GM10248 (cell line): ENCODE measurements at regions not wholly inside any gene's neighbourhood (a gene's known extent, or its start where the extent isn't known, plus 50 kb on each side); places are given as distances from the start of the nearest gene placed in this dataset.

Experiments
- CTCF ChIA-PET: fragments of 300-600 bp; sonication (Branson Sonifier 250); formaldehyde crosslinking; extraction: SDS; loops from one replicate; lab custom pipeline; 2021; ENCODE audit warnings: antibody characterized with exemption; lab: Yijun Ruan, JAX
- POLR2A ChIA-PET: fragments of 350-650 bp; sonication (Branson Sonifier 250); formaldehyde crosslinking; extraction: SDS; loops from one replicate; lab custom pipeline; 2020; ENCODE audit warnings: antibody characterized with exemption; lab: Yijun Ruan, JAX
- DNase-seq: peaks from one replicate; pipeline ENCODE4 v3.0.0; 2012; ENCODE audit errors: extremely low spot score
- TF ChIP-seq, protein P1 (sequence below): IDR thresholded peaks from 2 replicates; pipeline ENCODE4 v1.5.1; 2012; ENCODE audit warnings: mild to moderate bottlenecking, low read depth; ENCODE audit errors: extremely low read depth, missing control alignments, control extremely low read depth

DNA sequence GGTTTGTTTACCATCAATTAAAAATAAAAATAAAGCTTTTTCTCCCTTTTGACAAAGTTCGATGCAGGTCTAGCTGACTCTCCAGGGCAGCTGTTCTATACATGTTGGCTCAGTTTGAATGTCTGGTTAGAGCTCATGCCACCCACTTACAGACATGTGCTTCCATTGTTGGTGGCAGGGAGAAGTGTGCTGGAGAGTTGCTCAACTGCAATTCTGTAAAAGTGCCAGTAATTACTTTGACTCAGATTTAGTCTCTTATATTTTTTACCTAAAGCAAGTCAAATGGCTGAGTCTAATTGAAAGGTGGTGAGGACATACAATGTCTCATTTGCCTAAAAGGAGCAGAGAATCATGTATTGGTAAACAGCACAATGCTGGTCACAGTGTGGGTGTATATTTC is 609.1 kb upstream of the SYT4 start:
- no peak for DNase-seq
- ChIA-PET CTCF (interaction anchor here (1.5 to 2.3 kb wide), 2 partner anchors 10 to 11 kb away, joined by 4 to 6 read pairs; no protein-coding TSS in a partner anchor), POLR2A (no interaction called here)
- TF ChIP-seq, protein P1, sequence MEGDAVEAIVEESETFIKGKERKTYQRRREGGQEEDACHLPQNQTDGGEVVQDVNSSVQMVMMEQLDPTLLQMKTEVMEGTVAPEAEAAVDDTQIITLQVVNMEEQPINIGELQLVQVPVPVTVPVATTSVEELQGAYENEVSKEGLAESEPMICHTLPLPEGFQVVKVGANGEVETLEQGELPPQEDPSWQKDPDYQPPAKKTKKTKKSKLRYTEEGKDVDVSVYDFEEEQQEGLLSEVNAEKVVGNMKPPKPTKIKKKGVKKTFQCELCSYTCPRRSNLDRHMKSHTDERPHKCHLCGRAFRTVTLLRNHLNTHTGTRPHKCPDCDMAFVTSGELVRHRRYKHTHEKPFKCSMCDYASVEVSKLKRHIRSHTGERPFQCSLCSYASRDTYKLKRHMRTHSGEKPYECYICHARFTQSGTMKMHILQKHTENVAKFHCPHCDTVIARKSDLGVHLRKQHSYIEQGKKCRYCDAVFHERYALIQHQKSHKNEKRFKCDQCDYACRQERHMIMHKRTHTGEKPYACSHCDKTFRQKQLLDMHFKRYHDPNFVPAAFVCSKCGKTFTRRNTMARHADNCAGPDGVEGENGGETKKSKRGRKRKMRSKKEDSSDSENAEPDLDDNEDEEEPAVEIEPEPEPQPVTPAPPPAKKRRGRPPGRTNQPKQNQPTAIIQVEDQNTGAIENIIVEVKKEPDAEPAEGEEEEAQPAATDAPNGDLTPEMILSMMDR: no peak

DNA sequence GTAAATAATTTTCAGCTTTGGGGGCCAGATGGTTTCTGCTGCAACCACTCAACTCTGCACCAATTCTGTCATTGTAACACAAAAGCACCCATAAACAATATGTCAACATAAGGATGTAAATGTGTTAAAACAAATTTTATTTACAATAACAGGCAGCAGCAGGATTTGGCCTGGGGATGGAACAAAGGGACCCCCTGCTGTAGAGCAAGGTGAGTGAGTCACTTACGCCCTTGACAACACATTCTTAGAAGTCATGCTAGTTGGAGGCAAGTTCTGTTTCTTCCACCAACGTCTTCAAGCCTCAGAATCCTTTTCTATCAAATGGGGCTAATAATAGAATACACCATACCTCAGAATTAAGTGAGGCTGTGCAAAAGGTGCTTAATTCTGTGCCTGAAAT is 610.2 kb upstream of the SYT4 start:
- TF ChIP-seq, protein P1: no peak
- no peak for DNase-seq
- CTCF ChIA-PET: interaction anchor here (1.0 kb wide), 1 partner anchor 12 kb away, joined by 3 read pairs; no protein-coding TSS in a partner anchor
- POLR2A ChIA-PET: no interaction called here

- CTCF ChIA-PET: no interaction called here
- TF ChIP-seq, protein P1: no peak
- DNase-seq: no peak
- POLR2A ChIA-PET: no interaction called here
Observed at GRCh38 chr18:43888598-43888997, 611.3 kb upstream of the SYT4 start.

- DNase-seq: no peak
- ChIA-PET CTCF (interaction anchor here (0.7 to 1.6 kb wide), 3 partner anchors 9 to 16 kb away, joined by 3 to 4 read pairs (median 3); no protein-coding TSS in a partner anchor), POLR2A (no interaction called here)
- TF ChIP-seq, protein P1: no peak
Observed at GRCh38 chr18:43893001-43893637, 615.8 kb upstream of the SYT4 start.

- CTCF ChIA-PET: no interaction called here
- no peak for DNase-seq
- POLR2A ChIA-PET: no interaction called here
- TF ChIP-seq, protein P1: no peak
Observed at GRCh38 chr18:43904209-43904837, 627.0 kb upstream of the SYT4 start.

- DNase-seq: no peak
- TF ChIP-seq, protein P1: no peak
- ChIA-PET POLR2A (no interaction called here), CTCF (no interaction called here)
Observed at GRCh38 chr18:43914018-43914417, 636.7 kb upstream of the SYT4 start.
